ENCODE measurements at regions not wholly inside any gene's neighbourhood (a gene's known extent, or its start where the extent isn't known, plus 50 kb on each side); places are given as distances from the start of the nearest gene placed in this dataset.

GRCh38 chr15:25565470-25566264, 126.8 kb upstream of the UBE3A start:
- TF ChIP-seq POLR2A (IDR thresholded peaks at IDR 0.05) (no peak), CTCF (IDR thresholded peaks at IDR 0.05) (no peak), POLR2AphosphoS5 (IDR thresholded peaks at IDR 0.05; ENCODE audit: insufficient read depth in 1 of 2, low read depth in 1 of 2) (no peak)

GRCh38 chr15:25563596-25563995, 124.8 kb upstream of the UBE3A start:
- intact Hi-C loops (cut with DNase I): no loop called here
- Histone ChIP-seq H3K4me1 (no peaks in the 10 kb centered on the region), H3K4me3 (no peak overlapping the region), H3K27me3 (no peaks in the 10 kb centered on the region), H3K36me3 (no peaks in the 10 kb centered on the region), H3K27ac (no peak overlapping the region), H3K9me3 (no peaks in the 10 kb centered on the region)
- DNase-seq (ENCODE audit: extremely low spot score in 2 of 2): no peak
- TF ChIP-seq POLR2A (IDR thresholded peaks at IDR 0.05): no peak
- TF ChIP-seq POLR2AphosphoS5 (IDR thresholded peaks at IDR 0.05; ENCODE audit: insufficient read depth in 1 of 2, low read depth in 1 of 2): no peak
- TF ChIP-seq CTCF (IDR thresholded peaks at IDR 0.05): no peak

More at GRCh38 chr15:25565470-25566264, 126.8 kb upstream of the UBE3A start:
- H3K27me3 ChIP-seq: no peaks in the 10 kb centered on the region
- H3K4me1 ChIP-seq: no peaks in the 10 kb centered on the region
- H3K27ac ChIP-seq: no peak overlapping the region
- no peak overlapping the region for H3K4me3 ChIP-seq
- intact Hi-C loops (cut with DNase I): no loop called here
- no peaks in the 10 kb centered on the region for H3K36me3 ChIP-seq
- H3K9me3 ChIP-seq: no peaks in the 10 kb centered on the region
- no peak for DNase-seq (ENCODE audit: extremely low spot score in 2 of 2)

GRCh38 chr15:25557926-25558325, 119.1 kb upstream of the UBE3A start:
- intact Hi-C loops (cut with DNase I): no loop called here
- Histone ChIP-seq H3K9me3 (no peaks in the 10 kb centered on the region), H3K27me3 (no peaks in the 10 kb centered on the region)

GRCh38 chr15:25556136-25556535, 117.3 kb upstream of the UBE3A start:
- Histone ChIP-seq H3K4me3 (no peak overlapping the region), H3K9me3 (no peaks in the 10 kb centered on the region), H3K36me3 (no peaks in the 10 kb centered on the region), H3K27ac (no peak overlapping the region), H3K4me1 (no peaks in the 10 kb centered on the region), H3K27me3 (no peaks in the 10 kb centered on the region)
- no peak for DNase-seq (ENCODE audit: extremely low spot score in 2 of 2)
- intact Hi-C loops (cut with DNase I): no loop called here
- TF ChIP-seq POLR2A (IDR thresholded peaks at IDR 0.05) (no peak), POLR2AphosphoS5 (IDR thresholded peaks at IDR 0.05; ENCODE audit: insufficient read depth in 1 of 2, low read depth in 1 of 2) (no peak), CTCF (IDR thresholded peaks at IDR 0.05) (no peak)

More at GRCh38 chr15:25557926-25558325, 119.1 kb upstream of the UBE3A start:
- TF ChIP-seq CTCF (IDR thresholded peaks at IDR 0.05): no peak
- TF ChIP-seq POLR2AphosphoS5 (IDR thresholded peaks at IDR 0.05; ENCODE audit: insufficient read depth in 1 of 2, low read depth in 1 of 2): no peak
- no peak for TF ChIP-seq POLR2A (IDR thresholded peaks at IDR 0.05)
- Histone ChIP-seq H3K4me1 (no peaks in the 10 kb centered on the region), H3K27ac (no peak overlapping the region), H3K36me3 (no peaks in the 10 kb centered on the region), H3K4me3 (no peak overlapping the region)
- DNase-seq (ENCODE audit: extremely low spot score in 2 of 2): no peak

GRCh38 chr15:25554640-25555039, 115.8 kb upstream of the UBE3A start:
- no peak for DNase-seq (ENCODE audit: extremely low spot score in 2 of 2)
- H3K4me1 ChIP-seq: no peaks in the 10 kb centered on the region
- H3K9me3 ChIP-seq: no peaks in the 10 kb centered on the region
- H3K27ac ChIP-seq: no peak overlapping the region
- intact Hi-C loops (cut with DNase I): no loop called here
- TF ChIP-seq CTCF (IDR thresholded peaks at IDR 0.05) (no peak), POLR2AphosphoS5 (IDR thresholded peaks at IDR 0.05; ENCODE audit: insufficient read depth in 1 of 2, low read depth in 1 of 2) (no peak), POLR2A (IDR thresholded peaks at IDR 0.05) (no peak)
- H3K36me3 ChIP-seq: no peaks in the 10 kb centered on the region
- H3K27me3 ChIP-seq: no peaks in the 10 kb centered on the region
- H3K4me3 ChIP-seq: no peak overlapping the region
